GM18507 (cell line): ENCODE measurements at regions not wholly inside any gene's neighbourhood (a gene's known extent, or its start where the extent isn't known, plus 50 kb on each side); places are given as distances from the start of the nearest gene placed in this dataset.

Experiments used
- DNase-seq: peaks from one replicate; pipeline ENCODE4 v3.0.0; 2011; ENCODE audit warnings: low read depth; ENCODE audit not compliant: insufficient read length; ENCODE audit errors: extremely low spot score
- FAIRE-seq: peaks from 2 replicates; lab custom pipeline; 2011; peaks lifted over from hg19 to GRCh38; lab: Jason Lieb, UNC

DNA sequence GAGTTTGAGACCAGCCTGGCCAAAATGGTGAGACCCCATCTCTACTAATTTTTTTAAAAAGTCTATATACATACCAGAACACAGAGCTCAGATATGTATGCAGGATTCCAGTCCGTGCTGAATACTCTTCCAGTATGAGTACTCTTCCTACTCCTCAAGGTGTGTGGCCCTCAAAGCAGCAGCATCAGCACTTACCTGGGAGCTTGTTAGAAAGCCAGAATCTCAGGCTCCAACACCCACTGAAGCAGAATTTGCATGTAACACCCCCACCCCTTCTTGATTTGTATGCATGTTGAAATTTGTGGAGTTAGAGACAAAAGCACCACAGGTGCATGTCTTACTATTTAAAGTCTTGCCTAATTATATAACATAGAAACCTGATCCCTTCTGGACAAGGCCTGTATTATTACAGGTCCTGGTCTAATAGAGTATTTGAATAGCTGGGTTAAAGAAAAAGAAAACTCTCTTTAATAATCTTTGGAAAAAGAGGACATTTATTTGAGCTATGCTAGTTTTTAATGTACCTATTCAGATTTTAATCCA is 50.3 kb upstream of the NFE2L2 start:
- no peak for DNase-seq
- FAIRE-seq = no peak

- DNase-seq = no peak
- FAIRE-seq = no peak
Measured at GRCh38 chr2:177315364-177315763, 50.8 kb upstream of the NFE2L2 start.

GRCh38 chr2:177316756-177317155 is 52.2 kb upstream of the NFE2L2 start:
- DNase-seq (no peak), FAIRE-seq (no peak)

DNA sequence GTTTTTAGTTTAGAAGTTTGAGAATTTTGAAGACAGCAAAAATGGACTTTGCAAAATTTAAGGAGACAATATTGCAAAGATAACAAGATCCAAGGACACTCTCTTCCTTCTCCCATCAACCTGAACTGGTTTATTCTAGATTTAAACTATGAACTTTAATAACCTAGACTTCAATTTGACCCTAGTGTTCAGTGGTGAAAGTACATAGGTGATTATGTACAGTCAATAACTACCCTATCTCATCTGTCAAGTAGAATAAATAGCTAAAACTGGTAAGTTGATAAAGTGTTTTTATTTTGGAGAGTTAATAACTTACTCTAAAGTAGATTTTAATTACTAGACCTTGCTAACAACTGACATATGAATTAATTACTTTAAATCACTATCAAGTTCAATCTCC is 52.9 kb upstream of the NFE2L2 start:
- DNase-seq (no peak), FAIRE-seq (no peak)

DNA sequence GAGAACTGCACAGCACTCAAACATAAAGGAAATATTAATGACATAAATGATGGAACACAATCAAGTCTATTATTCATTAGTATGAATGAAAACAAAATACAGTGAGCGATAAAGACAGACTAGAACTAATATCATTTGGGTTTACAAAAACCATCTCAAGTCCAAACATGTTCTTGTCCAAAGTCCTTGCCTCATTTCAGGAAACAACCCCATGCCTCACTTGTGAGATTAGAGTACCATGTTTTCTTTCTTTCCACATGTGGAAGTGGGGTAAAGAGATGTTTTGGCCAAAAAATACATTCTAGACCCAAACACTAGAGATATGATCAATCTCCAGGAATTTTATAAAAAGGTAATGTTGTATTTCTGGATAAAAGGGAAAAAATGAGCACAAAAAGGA is 53.3 kb upstream of the NFE2L2 start:
- FAIRE-seq (no peak), DNase-seq (no peak)

DNA sequence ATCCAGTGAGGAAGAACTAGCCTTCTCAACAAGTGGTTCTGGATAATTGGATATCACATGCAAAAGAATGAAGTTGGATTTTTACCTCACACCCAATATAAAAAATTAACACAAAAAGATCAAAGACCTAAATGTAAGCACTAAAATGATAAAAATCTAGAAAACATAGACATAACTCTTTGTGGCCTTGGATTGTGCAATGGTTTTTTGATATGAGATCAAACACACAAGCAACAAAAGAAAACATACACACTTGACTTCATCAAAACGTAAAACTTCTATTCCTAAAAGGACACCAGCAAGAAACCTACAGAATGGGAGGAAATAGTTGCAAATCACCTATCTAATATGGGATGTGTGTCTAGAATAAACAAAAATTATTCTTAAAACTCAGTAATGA is 54.1 kb upstream of the NFE2L2 start:
- no peak for FAIRE-seq
- DNase-seq = no peak

DNA sequence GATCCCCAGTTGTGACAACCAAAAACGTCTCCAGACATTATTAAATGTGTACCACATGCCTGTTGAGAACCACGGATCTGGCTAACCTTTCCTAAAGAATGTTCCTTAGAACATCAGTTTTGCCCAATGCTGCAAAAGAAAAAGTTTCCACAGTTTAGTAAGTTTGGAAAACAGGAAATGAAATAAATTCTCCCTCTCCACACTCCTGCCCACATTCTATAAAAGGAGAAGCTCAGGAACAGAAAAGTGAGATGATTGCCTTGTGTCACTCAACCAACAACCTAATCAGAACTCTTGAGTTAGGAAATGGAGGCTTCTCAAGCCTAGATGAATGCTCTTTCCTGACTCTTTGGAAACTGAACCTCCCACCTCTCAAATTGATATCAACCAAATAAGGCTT is 56.1 kb upstream of the NFE2L2 start:
- no peak for FAIRE-seq

DNA sequence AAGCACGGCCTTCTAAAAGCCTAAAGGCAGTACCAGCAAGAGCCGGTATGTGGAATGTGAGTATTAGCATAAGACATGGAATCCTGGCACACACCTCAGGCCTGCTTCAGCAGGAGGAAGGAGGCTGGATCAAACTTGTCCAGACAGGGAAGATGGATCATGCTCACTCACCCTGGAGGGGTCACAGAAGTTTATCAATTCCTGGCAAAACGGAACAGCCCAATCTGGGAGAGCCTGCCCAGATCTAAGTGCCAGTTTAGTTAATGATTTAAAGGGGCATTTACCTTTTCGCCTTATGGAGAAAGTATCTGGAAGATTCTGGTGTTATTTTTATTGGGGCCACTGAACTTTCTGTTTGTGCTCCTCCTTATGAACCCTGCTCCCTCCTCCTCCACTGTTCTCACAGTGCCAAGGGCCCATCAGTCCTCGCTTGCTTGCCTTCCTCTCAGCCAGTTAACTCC is 58.3 kb upstream of the NFE2L2 start:
- FAIRE-seq (no peak), DNase-seq (no peak)

More for the DNA sequence above, 56.1 kb upstream of the NFE2L2 start:
- no peak for DNase-seq

DNA sequence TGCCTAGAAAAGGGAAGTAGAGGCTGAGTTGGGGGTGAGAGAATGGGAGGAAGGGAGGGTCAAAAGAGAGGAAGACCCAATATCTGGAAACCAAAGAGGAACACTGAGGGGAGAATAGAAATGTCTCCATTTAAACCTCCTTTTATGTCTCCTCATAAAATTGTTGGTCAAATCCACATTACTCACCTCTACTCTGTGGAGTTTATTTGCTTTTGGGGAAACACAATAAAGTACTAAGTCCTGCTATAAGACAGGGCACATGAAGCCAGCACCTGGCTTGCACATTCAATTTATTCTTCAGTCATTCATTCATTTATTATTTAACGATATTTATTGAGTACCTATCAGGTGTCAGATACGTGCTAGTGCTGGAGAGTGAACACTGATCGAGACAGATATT is 60.3 kb upstream of the NFE2L2 start:
- FAIRE-seq (no peak), DNase-seq (no peak)

DNA sequence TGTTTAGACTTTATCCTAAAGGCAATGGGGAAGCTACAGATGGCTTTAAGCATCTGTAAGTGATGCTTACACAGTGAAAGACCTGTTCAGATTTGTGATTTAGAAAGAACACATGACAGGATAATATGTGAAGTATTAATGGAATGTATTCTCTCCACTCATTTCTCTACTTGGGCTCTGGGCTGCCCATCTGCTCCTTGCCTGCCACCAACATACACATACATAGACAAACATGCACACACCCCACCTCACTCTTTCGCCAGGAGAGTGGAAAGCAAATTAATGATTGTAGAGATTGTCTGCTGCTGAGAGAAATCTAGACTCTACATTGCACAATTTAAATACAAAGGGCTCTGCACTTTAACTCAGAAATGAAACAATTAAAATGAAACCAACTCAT is 61.0 kb upstream of the NFE2L2 start:
- FAIRE-seq (peak; percentile 15), DNase-seq (no peak)

- FAIRE-seq (no peak), DNase-seq (no peak)
Measured at GRCh38 chr2:177326005-177326404, 61.5 kb upstream of the NFE2L2 start.

DNA sequence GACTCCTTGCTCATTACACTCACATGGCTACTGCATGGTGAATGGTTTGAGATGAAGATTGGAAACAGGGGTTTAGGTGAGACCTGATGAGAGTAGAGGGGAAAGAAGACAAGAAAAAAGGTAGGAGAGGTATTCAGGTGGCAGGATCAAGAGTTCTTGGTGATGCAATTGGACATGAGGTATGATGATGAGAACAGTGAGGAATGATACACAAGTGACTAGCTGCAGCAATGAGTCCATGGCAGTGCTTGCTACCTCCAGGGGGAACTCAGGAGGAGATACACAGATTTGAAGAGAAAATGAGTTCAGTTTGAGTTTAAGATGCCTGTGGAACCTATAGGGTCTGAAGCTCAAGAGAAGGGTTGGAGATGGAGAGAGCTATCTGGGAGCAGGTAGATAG is 62.1 kb upstream of the NFE2L2 start:
- DNase-seq (no peak), FAIRE-seq (peak; percentile 12)

DNA sequence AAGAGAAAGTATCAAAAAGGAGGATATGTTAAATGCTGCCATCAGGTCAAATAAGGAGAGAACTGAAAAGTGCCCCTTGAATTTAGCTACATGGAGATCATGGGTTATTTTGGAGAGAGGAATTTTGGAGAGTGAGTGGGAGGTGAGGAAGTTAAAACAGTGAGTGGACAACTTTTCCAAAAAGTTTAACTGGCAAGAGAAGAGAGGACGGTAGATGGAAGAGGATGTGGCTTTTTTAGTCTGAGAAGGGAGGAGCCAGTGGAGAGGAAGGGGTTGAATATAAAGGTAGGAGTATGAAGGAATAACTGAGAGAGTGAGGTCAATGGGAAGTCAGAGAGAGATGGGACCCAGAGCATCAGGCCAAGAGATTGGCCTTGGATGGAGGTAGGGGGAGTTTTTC is 62.5 kb upstream of the NFE2L2 start:
- no peak for DNase-seq

GRCh38 chr2:177328056-177328455 is 63.5 kb upstream of the NFE2L2 start:
- no peak for DNase-seq
- no peak for FAIRE-seq

More for the DNA sequence above, 62.5 kb upstream of the NFE2L2 start:
- no peak for FAIRE-seq

DNA sequence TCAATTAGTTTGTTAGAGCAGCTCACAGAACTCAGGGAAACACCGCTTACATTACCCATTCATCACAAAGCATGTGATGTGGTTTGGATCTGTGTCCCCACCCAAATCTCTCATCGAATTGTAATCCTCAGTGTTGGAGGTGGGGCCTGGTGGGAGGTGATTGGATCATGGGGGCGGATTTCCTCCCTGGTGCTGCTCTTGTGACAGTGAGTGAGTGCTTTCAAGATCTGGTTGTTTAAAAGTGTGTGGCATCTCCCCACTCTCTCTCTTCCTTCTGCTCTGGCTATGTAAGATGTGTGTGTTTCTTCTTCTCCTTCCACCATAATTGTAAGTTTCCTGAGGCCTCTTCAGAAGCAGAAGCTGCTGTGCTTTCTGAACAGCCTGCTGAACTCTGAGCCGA is 63.5 kb upstream of the AGPS start:
- FAIRE-seq (no peak), DNase-seq (no peak)

DNA sequence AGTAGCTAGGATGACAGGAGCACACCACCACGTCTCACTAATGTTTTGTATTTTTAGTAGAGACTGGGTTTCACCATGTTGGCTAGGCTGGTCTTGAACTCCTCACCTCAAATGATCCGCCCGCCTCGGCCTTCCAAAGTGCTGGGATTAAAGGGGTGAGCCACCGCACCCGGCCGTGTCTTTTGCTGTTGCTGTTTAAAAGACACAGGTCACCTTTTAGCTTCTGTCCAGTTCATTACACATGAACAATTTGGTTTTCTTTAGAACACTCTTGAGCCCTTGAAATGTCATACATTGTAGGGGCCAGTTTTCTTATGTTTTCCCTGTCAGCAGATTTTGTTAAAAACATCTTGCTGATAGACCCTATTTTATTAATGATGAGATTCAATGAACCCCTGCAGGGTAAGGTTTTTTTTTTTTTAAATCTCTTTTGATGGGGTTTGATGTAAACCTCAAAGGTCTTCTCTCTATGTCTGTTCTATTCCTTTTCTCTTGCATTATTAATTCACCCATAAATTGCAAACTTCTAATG is 61.0 kb upstream of the AGPS start:
- no peak for FAIRE-seq
- no peak for DNase-seq

DNA sequence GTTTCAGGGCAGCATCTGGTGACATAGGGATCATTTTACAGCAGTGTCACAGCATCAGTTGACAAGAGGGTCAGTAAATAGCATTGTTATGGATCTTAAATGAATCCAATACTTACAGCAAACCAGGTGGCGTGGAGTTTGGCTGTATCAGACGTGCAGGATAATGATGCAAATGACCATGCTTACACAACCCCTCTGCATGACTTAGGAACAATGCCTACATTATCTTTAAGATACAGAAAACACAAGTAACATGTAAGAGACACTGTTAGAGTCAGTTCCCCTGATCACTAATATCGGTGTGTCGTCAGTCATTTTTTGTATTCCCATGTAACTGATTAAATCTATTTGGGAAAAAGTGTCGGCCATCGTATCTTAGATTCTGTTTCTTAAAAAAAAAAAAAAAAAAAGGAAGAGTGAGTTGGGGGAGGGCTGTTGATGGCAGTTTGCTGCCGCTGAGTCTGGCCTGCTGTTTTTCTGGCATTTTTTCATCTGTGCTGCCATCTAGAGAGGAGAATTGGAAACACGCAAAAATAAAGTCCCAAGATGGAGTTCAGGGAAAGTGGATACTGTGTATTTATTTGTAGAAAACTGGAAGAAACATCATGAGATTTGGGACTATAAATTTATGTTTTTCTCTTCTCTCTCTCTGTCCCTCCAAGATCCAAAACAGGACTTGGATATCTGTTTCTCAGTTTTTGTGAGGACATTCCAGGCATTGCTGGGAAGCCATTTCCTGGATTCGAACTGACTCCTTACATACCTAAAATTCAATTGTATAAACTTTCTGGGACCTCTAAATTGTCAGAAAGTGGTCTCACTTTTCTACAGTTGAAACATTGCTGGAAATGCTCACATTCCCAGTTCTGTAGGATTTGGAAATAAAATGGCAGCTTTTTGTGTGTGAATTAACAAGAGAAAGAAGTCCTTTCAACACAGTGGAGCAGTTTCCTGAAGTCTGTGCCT is 60.3 kb upstream of the AGPS start:
- FAIRE-seq (peak; percentile 81), DNase-seq (no peak)

- FAIRE-seq (no peak), DNase-seq (no peak)
Measured at GRCh38 chr2:177332992-177333388, 59.6 kb upstream of the AGPS start.

- FAIRE-seq (peak; percentile 84), DNase-seq (no peak)
Measured at GRCh38 chr2:177334940-177335543, 57.5 kb upstream of the AGPS start.

- FAIRE-seq = no peak
- DNase-seq = no peak
Measured at GRCh38 chr2:177335917-177336450, 56.6 kb upstream of the AGPS start.
